ENCODE measurements at regions not wholly inside any gene's neighbourhood (a gene's known extent, or its start where the extent isn't known, plus 50 kb on each side); places are given as distances from the start of the nearest gene placed in this dataset.

DNA sequence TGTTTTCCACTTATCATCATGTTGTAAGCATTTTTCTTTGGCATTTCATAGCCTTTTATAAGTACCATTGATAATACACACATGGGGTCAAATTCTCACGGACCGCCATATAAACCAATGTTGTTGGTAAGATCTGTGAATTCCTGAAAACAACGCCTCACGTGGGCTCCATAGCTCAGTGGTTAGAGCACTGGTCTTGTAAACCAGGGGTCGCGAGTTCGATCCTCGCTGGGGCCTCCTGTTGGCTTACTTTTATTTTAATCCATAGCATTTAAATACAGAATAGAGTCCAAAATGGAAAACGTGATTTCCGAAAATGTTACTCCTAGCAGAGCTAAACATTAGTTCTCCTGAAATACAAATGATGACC lies 83.1 kb downstream of the HHIPL2 start:
- DNase-seq, result peak in 1 of 2 experiments; percentile 49
- no TSS peak for BruUV-seq (replicated peaks)
- intact Hi-C loops (cut with micrococcal nuclease; ENCODE audit: unreplicated experiment), result loop anchor here (1.0 to 10.0 kb wide), 7 partner anchors 153 to 1220 kb away; partner anchors contain the start of genes AIDA, BROX and MIA3
- no peaks in the 10 kb centered on the region for H3K36me3 ChIP-seq (ENCODE audit: low read depth)
- no peaks in the 10 kb centered on the region for H3F3A ChIP-seq (ENCODE audit: insufficient read depth, low read depth)
- peak overlapping the region; percentile 60 for H3K4me3 ChIP-seq
- no peaks in the 10 kb centered on the region for H3K79me2 ChIP-seq (ENCODE audit: low read depth)
- no peaks in the 10 kb centered on the region for H4K20me1 ChIP-seq (ENCODE audit: insufficient read depth)
- H2AFZ ChIP-seq, result peak overlapping the region; percentile 73
- CTCF ChIA-PET, result interaction anchor here (0.6 to 2.6 kb wide), 4 partner anchors 170 to 955 kb away, joined by 3 to 24 read pairs (median 4); no protein-coding TSS in a partner anchor
- H3K4me2 ChIP-seq, result peak overlapping the region; percentile 94
- POLR2A ChIA-PET (ENCODE audit: unreplicated experiment), result interaction anchor here (0.5 to 0.7 kb wide), 3 partner anchors 8 to 248 kb away, joined by 3 to 5 read pairs (median 4); no protein-coding TSS in a partner anchor
- H3K27ac ChIP-seq, result no peak overlapping the region
- no peaks in the 10 kb centered on the region for H3K9me2 ChIP-seq (ENCODE audit: insufficient read depth)
- H3K27me3 ChIP-seq (ENCODE audit: insufficient read depth, low read depth), result no peaks in the 10 kb centered on the region
- H3K9me3 ChIP-seq (ENCODE audit: insufficient read depth, low read depth), result no peaks in the 10 kb centered on the region
- H3K4me1 ChIP-seq (replicated peaks; ENCODE audit: insufficient read depth), result peaks cover 9% of the 10 kb centered on the region
- no peak for TF ChIP-seq EZH2 (IDR thresholded peaks at IDR 0.05; ENCODE audit: low read depth)
- TF ChIP-seq, protein P1, sequence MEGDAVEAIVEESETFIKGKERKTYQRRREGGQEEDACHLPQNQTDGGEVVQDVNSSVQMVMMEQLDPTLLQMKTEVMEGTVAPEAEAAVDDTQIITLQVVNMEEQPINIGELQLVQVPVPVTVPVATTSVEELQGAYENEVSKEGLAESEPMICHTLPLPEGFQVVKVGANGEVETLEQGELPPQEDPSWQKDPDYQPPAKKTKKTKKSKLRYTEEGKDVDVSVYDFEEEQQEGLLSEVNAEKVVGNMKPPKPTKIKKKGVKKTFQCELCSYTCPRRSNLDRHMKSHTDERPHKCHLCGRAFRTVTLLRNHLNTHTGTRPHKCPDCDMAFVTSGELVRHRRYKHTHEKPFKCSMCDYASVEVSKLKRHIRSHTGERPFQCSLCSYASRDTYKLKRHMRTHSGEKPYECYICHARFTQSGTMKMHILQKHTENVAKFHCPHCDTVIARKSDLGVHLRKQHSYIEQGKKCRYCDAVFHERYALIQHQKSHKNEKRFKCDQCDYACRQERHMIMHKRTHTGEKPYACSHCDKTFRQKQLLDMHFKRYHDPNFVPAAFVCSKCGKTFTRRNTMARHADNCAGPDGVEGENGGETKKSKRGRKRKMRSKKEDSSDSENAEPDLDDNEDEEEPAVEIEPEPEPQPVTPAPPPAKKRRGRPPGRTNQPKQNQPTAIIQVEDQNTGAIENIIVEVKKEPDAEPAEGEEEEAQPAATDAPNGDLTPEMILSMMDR (conservative IDR thresholded peaks at IDR 0.05), result no peak

DNA sequence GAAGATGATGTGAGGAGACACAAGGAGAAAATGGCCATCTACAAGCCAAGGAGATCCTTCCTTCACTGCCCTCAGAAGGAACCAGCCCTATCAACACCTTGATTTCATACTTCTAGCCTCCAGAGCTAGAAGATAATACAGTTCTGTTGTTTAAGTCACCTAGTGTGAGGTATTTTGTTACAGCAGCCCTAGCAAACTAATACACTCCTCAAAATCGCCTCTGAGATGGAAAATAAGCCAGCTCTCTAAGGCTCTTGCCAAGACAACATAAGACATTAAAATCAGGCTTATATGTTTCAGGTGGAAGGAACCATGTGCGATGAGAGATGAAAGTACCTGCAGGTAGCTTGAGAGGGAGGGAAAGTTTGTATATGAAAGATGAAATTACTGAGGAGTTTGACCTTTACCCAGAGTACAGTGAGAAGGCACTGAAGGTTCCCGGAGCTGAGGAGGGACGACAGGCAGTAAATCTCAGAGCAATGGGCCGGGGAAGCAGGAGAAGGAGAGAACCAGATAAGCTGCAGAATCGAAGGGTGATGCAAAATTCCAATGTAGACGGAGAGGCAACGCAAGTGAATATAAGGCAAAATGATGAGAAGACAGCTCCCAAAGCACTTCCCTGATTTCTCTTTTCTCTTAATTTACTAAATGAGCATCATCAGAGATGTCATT lies 84.7 kb downstream of the HHIPL2 start:
- H3K79me2 ChIP-seq (ENCODE audit: low read depth), result no peaks in the 10 kb centered on the region
- no peaks in the 10 kb centered on the region for H3F3A ChIP-seq (ENCODE audit: insufficient read depth, low read depth)
- no peak overlapping the region for H3K4me2 ChIP-seq
- peaks cover 9% of the 10 kb centered on the region for H3K4me1 ChIP-seq (replicated peaks; ENCODE audit: insufficient read depth)
- H3K27me3 ChIP-seq (ENCODE audit: insufficient read depth, low read depth), result no peaks in the 10 kb centered on the region
- no peaks in the 10 kb centered on the region for H3K9me3 ChIP-seq (ENCODE audit: insufficient read depth, low read depth)
- CTCF ChIA-PET, result interaction anchor here (0.6 to 0.7 kb wide), 2 partner anchors 129 to 924 kb away, joined by 3 to 4 read pairs; no protein-coding TSS in a partner anchor
- no peak overlapping the region for H2AFZ ChIP-seq
- no peaks in the 10 kb centered on the region for H3K36me3 ChIP-seq (ENCODE audit: low read depth)
- DNase-seq, result no peak
- no peaks in the 10 kb centered on the region for H4K20me1 ChIP-seq (ENCODE audit: insufficient read depth)
- TF ChIP-seq, protein P1 (conservative IDR thresholded peaks at IDR 0.05), result no peak
- no peak for TF ChIP-seq EZH2 (IDR thresholded peaks at IDR 0.05; ENCODE audit: low read depth)
- H3K27ac ChIP-seq, result no peak overlapping the region
- no peaks in the 10 kb centered on the region for H3K9me2 ChIP-seq (ENCODE audit: insufficient read depth)
- intact Hi-C loops (cut with micrococcal nuclease; ENCODE audit: unreplicated experiment), result loop anchor here (10.0 kb wide), 1 partner anchor 1222 kb away; no protein-coding TSS in a partner anchor
- POLR2A ChIA-PET (ENCODE audit: unreplicated experiment), result interaction anchor here (0.5 kb wide), 1 partner anchor 159 kb away, joined by 6 read pairs; no protein-coding TSS in a partner anchor
- no TSS peak for BruUV-seq (replicated peaks)
- no peak overlapping the region for H3K4me3 ChIP-seq

- no peaks in the 10 kb centered on the region for H3K79me2 ChIP-seq (ENCODE audit: low read depth)
- no peaks in the 10 kb centered on the region for H3K27me3 ChIP-seq (ENCODE audit: insufficient read depth, low read depth)
- H3K4me2 ChIP-seq, result no peak overlapping the region
- no peaks in the 10 kb centered on the region for H4K20me1 ChIP-seq (ENCODE audit: insufficient read depth)
- H3K9me3 ChIP-seq (ENCODE audit: insufficient read depth, low read depth), result peaks cover 4% of the 10 kb centered on the region
- no peak overlapping the region for H3K4me3 ChIP-seq
- no TSS peak for BruUV-seq (replicated peaks)
- ChIA-PET CTCF (no interaction called here), POLR2A (ENCODE audit: unreplicated experiment) (no interaction called here)
- H3K36me3 ChIP-seq (ENCODE audit: low read depth), result no peaks in the 10 kb centered on the region
- H3K4me1 ChIP-seq (replicated peaks; ENCODE audit: insufficient read depth), result peaks cover 9% of the 10 kb centered on the region
- no peaks in the 10 kb centered on the region for H3K9me2 ChIP-seq (ENCODE audit: insufficient read depth)
- H3F3A ChIP-seq (ENCODE audit: insufficient read depth, low read depth), result no peaks in the 10 kb centered on the region
- TF ChIP-seq, protein P1 (conservative IDR thresholded peaks at IDR 0.05), result no peak
- no peak for TF ChIP-seq EZH2 (IDR thresholded peaks at IDR 0.05; ENCODE audit: low read depth)
- no peak overlapping the region for H3K27ac ChIP-seq
- H2AFZ ChIP-seq, result no peak overlapping the region
- DNase-seq, result no peak
- intact Hi-C loops (cut with micrococcal nuclease; ENCODE audit: unreplicated experiment), result loop anchor here (10.0 kb wide), 1 partner anchor 1222 kb away; no protein-coding TSS in a partner anchor
Observed at GRCh38 chr1:222462601-222463000, 85.3 kb downstream of the HHIPL2 start.

Measured in PC-9 (cell line).